ENCODE measurements at regions not wholly inside any gene's neighbourhood (a gene's known extent, or its start where the extent isn't known, plus 50 kb on each side); places are given as distances from the start of the nearest gene placed in this dataset.

GRCh38 chr19:23993440-23993839 lies 78.8 kb downstream of the ZNF726 start:
- no peak for TF ChIP-seq CTCF (IDR thresholded peaks at IDR 0.05)
- no peak for TF ChIP-seq POLR2A (IDR thresholded peaks at IDR 0.05)
- no peak for TF ChIP-seq EP300 (IDR thresholded peaks at IDR 0.05)
- TF ChIP-seq POLR2AphosphoS5 (IDR thresholded peaks at IDR 0.05): no peak

Measured in stomach (tissue), 4 donors.